BLaER1 treated with 17β-estradiol and CSF1 and Interleukin-3, amounts not matched to agents 10 nM and 100 nM (cell line): ENCODE measurements at regions not wholly inside any gene's neighbourhood (a gene's known extent, or its start where the extent isn't known, plus 50 kb on each side); places are given as distances from the start of the nearest gene placed in this dataset.
"Not testable (repeated sequence)": the region's sequence is repeated elsewhere in the genome, so short reads cannot be mapped to it uniquely, and the experiment has no call there.

Source experiments
- H3K27ac ChIP-seq, 11 experiments: shearing (Covaris generic); formaldehyde crosslinking; 2 replicates each; pipeline ENCODE4 v1.8.1; 2022
- H3K27me3 ChIP-seq, 11 experiments: shearing (Covaris generic); formaldehyde crosslinking; 2 replicates each; pipeline ENCODE4 v1.8.1; 2022
- H3K36me3 ChIP-seq, 11 experiments: shearing (Covaris generic); formaldehyde crosslinking; 2 replicates each; pipeline ENCODE4 v1.8.1; 2022
- H3K4me1 ChIP-seq, 10 experiments: shearing (Covaris generic); formaldehyde crosslinking; 2 replicates each; pipeline ENCODE4 v1.8.1; 2022
- H3K4me2 ChIP-seq, 11 experiments: shearing (Covaris generic); formaldehyde crosslinking; 2 replicates each; pipeline ENCODE4 v1.8.1; 2022
- H3K4me3 ChIP-seq, 10 experiments: shearing (Covaris generic); formaldehyde crosslinking; 2 replicates each; pipeline ENCODE4 v1.8.1; 2022
- H3K9ac ChIP-seq, 11 experiments: shearing (Covaris generic); formaldehyde crosslinking; 2 replicates each; pipeline ENCODE4 v1.8.1; 2022
- H3K9me3 ChIP-seq, 11 experiments: shearing (Covaris generic); formaldehyde crosslinking; replicated peaks in 1 of 11; 2 replicates each; pipeline ENCODE4 v1.8.1; 2022
- H4K20me1 ChIP-seq, 11 experiments: shearing (Covaris generic); formaldehyde crosslinking; 2 replicates each; pipeline ENCODE4 v1.8.1; 2022
- Cebpa-rat ChIP-seq, 11 experiments: shearing (Covaris generic); IDR thresholded peaks; 2 replicates each; pipeline ENCODE4 v1.8.1; 2022

GRCh38 chr15:24763891-24764290 is 88.3 kb downstream of the NPAP1 start:
- H3K4me1 ChIP-seq = peaks cover 0 to 25% (median 14%) of the 10 kb centered on the region in 10 experiments; a peak in 13 of 20 replicates
- TF ChIP-seq Cebpa-rat (IDR thresholded peaks at IDR 0.05) = no peak
- H3K9me3 ChIP-seq = no peaks in the 10 kb centered on the region
- H3K4me3 ChIP-seq = no peak overlapping the region
- no peaks in the 10 kb centered on the region for H4K20me1 ChIP-seq
- no peaks in the 10 kb centered on the region for H3K27me3 ChIP-seq
- H3K4me2 ChIP-seq = peak overlapping the region in 8 of 11 experiments; percentile 31 to 70 (median 50); a peak in 13 of 22 replicates
- H3K9ac ChIP-seq = no peak overlapping the region
- peak overlapping the region in 1 of 11 experiments; percentile 56; a peak in 1 of 22 replicates for H3K27ac ChIP-seq
- H3K36me3 ChIP-seq = no peaks in the 10 kb centered on the region

GRCh38 chr15:24764375-24765171 is 89.0 kb downstream of the NPAP1 start:
- Histone ChIP-seq H3K27me3 (no peaks in the 10 kb centered on the region), H3K4me1 (peaks cover 0 to 25% (median 14%) of the 10 kb centered on the region in 10 experiments; a peak in 13 of 20 replicates), H3K36me3 (no peaks in the 10 kb centered on the region), H3K27ac (peak overlapping the region in 2 of 11 experiments; percentile 39 to 56; a peak in 3 of 22 replicates), H4K20me1 (no peaks in the 10 kb centered on the region), H3K9ac (0 out of 22 replicates have a peak overlapping the region, but pooled peaks of 1 of the 11 experiments have one; percentile 34), H3K4me2 (peak overlapping the region in 8 of 11 experiments; percentile 31 to 70 (median 50); a peak in 16 of 22 replicates), H3K4me3 (no peak overlapping the region), H3K9me3 (no peaks in the 10 kb centered on the region)
- no peak for TF ChIP-seq Cebpa-rat (IDR thresholded peaks at IDR 0.05)

GRCh38 chr15:24766511-24767133 is 91.0 kb downstream of the NPAP1 start:
- Histone ChIP-seq H3K27me3 (no peaks in the 10 kb centered on the region), H3K4me3 (no peak overlapping the region), H3K9ac (no peak overlapping the region), H4K20me1 (no peaks in the 10 kb centered on the region), H3K4me2 (no peak overlapping the region), H3K4me1 (peaks cover 0 to 25% (median 14%) of the 10 kb centered on the region in 10 experiments; a peak in 13 of 20 replicates), H3K9me3 (0 out of 22 replicates have a peak, but pooled peaks cover 0 to under 1% (median 0%) of the 10 kb centered on the region in 11 experiments), H3K27ac (no peak overlapping the region), H3K36me3 (no peaks in the 10 kb centered on the region)
- no peak for TF ChIP-seq Cebpa-rat (IDR thresholded peaks at IDR 0.05)

GRCh38 chr15:24772266-24772665 is 96.7 kb downstream of the NPAP1 start:
- Histone ChIP-seq H3K4me1 (no peaks in the 10 kb centered on the region), H3K4me3 (peak overlapping the region in 1 of 10 experiments; percentile 64; a peak in 2 of 20 replicates), H3K27ac (no peak overlapping the region), H3K36me3 (no peaks in the 10 kb centered on the region), H3K9ac (no peak overlapping the region), H3K27me3 (peaks cover 0 to 8% (median 0%) of the 10 kb centered on the region in 11 experiments; a peak in 5 of 22 replicates), H3K4me2 (no peak overlapping the region), H3K9me3 (peaks cover 21 to 32% (median 24%) of the 10 kb centered on the region in 11 experiments), H4K20me1 (no peaks in the 10 kb centered on the region)
- no peak for TF ChIP-seq Cebpa-rat (IDR thresholded peaks at IDR 0.05)

GRCh38 chr15:24772686-24773373 is 97.3 kb downstream of the NPAP1 start:
- H3K36me3 ChIP-seq = no peaks in the 10 kb centered on the region
- peaks cover 0 to 8% (median 0%) of the 10 kb centered on the region in 11 experiments; a peak in 5 of 22 replicates for H3K27me3 ChIP-seq
- peak overlapping the region in 1 of 11 experiments; percentile 25; a peak in 1 of 22 replicates for H3K9ac ChIP-seq
- peak overlapping the region; percentile 24 to 41 (median 31); a peak in 14 of 22 replicates for H3K4me2 ChIP-seq
- H3K4me1 ChIP-seq = no peaks in the 10 kb centered on the region
- TF ChIP-seq Cebpa-rat (IDR thresholded peaks at IDR 0.05) = no peak
- H3K9me3 ChIP-seq = peaks cover 21 to 32% (median 24%) of the 10 kb centered on the region in 11 experiments
- H3K4me3 ChIP-seq = peak overlapping the region; percentile 44 to 64 (median 53)
- H3K27ac ChIP-seq = peak overlapping the region in 2 of 11 experiments; percentile 47 to 49; a peak in 4 of 22 replicates
- H4K20me1 ChIP-seq = no peaks in the 10 kb centered on the region

- H3K36me3 ChIP-seq = no peaks in the 10 kb centered on the region
- H3K4me2 ChIP-seq = no peak overlapping the region
- H4K20me1 ChIP-seq = no peaks in the 10 kb centered on the region
- H3K27me3 ChIP-seq = peaks cover 0 to 8% (median 0%) of the 10 kb centered on the region in 11 experiments; a peak in 5 of 22 replicates
- H3K9me3 ChIP-seq = peaks cover 21 to 30% (median 24%) of the 10 kb centered on the region in 11 experiments
- no peak overlapping the region for H3K9ac ChIP-seq
- no peaks in the 10 kb centered on the region for H3K4me1 ChIP-seq
- TF ChIP-seq Cebpa-rat (IDR thresholded peaks at IDR 0.05) = no peak
- H3K27ac ChIP-seq = no peak overlapping the region
- no peak overlapping the region for H3K4me3 ChIP-seq
Observed at GRCh38 chr15:24777307-24777706, 101.7 kb downstream of the NPAP1 start.

- no peak overlapping the region for H3K4me3 ChIP-seq
- peaks cover 0 to 11% (median 0%) of the 10 kb centered on the region in 11 experiments; a peak in 7 of 22 replicates for H3K9me3 ChIP-seq
- no peak overlapping the region for H3K27ac ChIP-seq
- no peaks in the 10 kb centered on the region for H3K36me3 ChIP-seq
- peaks cover 0 to 9% (median 5%) of the 10 kb centered on the region in 10 experiments; a peak in 8 of 20 replicates for H3K4me1 ChIP-seq
- no peaks in the 10 kb centered on the region for H4K20me1 ChIP-seq
- no peaks in the 10 kb centered on the region for H3K27me3 ChIP-seq
- no peak for TF ChIP-seq Cebpa-rat (IDR thresholded peaks at IDR 0.05)
- no peak overlapping the region for H3K9ac ChIP-seq
- no peak overlapping the region for H3K4me2 ChIP-seq
Observed at GRCh38 chr15:24784506-24784905, 108.9 kb downstream of the NPAP1 start.

GRCh38 chr15:24786347-24786746 is 110.8 kb downstream of the NPAP1 start:
- no peak overlapping the region for H3K9ac ChIP-seq
- no peak overlapping the region for H3K4me3 ChIP-seq
- no peaks in the 10 kb centered on the region for H3K36me3 ChIP-seq
- H4K20me1 ChIP-seq = no peaks in the 10 kb centered on the region
- H3K4me2 ChIP-seq = peak overlapping the region in 2 of 11 experiments; percentile 13 to 31; a peak in 2 of 22 replicates
- H3K9me3 ChIP-seq = peaks cover 0 to 11% (median 0%) of the 10 kb centered on the region in 11 experiments; a peak in 3 of 22 replicates
- no peak overlapping the region for H3K27ac ChIP-seq
- H3K27me3 ChIP-seq = no peaks in the 10 kb centered on the region
- TF ChIP-seq Cebpa-rat (IDR thresholded peaks at IDR 0.05) = no peak
- H3K4me1 ChIP-seq = peaks cover 0 to 9% (median 5%) of the 10 kb centered on the region in 10 experiments; a peak in 8 of 20 replicates

GRCh38 chr15:24802624-24803023 is 127.0 kb downstream of the NPAP1 start:
- not testable (repeated sequence) for H3K4me2 ChIP-seq, H4K20me1 ChIP-seq, H3K27me3 ChIP-seq, H3K27ac ChIP-seq, H3K4me3 ChIP-seq, H3K4me1 ChIP-seq, H3K9ac ChIP-seq, H3K36me3 ChIP-seq
- peaks cover 10 to 27% (median 18%) of the 10 kb centered on the region in 11 experiments; a peak in 19 of 22 replicates for H3K9me3 ChIP-seq
